Stimulated activated effector memory CD8-positive, alpha-beta T cell treated with anti-CD3 and anti-CD28 coated beads, Interleukin-12 subunit alpha, Interleukin-12 subunit beta, amount 100 ng/mL, for 72 hours (primary cell): ENCODE measurements at regions not wholly inside any gene's neighbourhood (a gene's known extent, or its start where the extent isn't known, plus 50 kb on each side); places are given as distances from the start of the nearest gene placed in this dataset.
A peak's percentile ranks its signal among the peaks of the same experiment; 100 is the strongest.

Source experiments
- ATAC-seq: fragments of 150-1000 bp; cut with Tn5 transposase; 2 replicates; pipeline ENCODE4 v1.10.0; 2021
- DNase-seq, 2 donors: peaks; one replicate each; pipeline ENCODE4 v3.0.0; 2021 to 2022; ENCODE audit warnings: low spot score in 2 of 2
- H3K27ac Mint-ChIP-seq: one replicate; pipeline ENCODE4 v1.8.0; 2022; ENCODE audit warnings: mild to moderate bottlenecking, mixed read lengths
- H3K36me3 Mint-ChIP-seq: one replicate; pipeline ENCODE4 v1.8.0; 2022; ENCODE audit warnings: mild to moderate bottlenecking, mixed read lengths
- H3K4me1 Mint-ChIP-seq: one replicate; pipeline ENCODE4 v1.8.0; 2022; ENCODE audit warnings: mixed read lengths
- H3K4me3 Mint-ChIP-seq: one replicate; pipeline ENCODE4 v1.8.0; 2022; ENCODE audit warnings: mild to moderate bottlenecking, mixed read lengths
- H3K9me3 Mint-ChIP-seq: one replicate; pipeline ENCODE4 v1.8.0; 2022; ENCODE audit warnings: mixed read lengths

- Mint-ChIP-seq H3K9me3 (no peaks in the 10 kb centered on the region), H3K4me3 (no peak overlapping the region), H3K36me3 (no peaks in the 10 kb centered on the region), H3K4me1 (no peaks in the 10 kb centered on the region), H3K27ac (no peak overlapping the region)
- no peak for ATAC-seq
- DNase-seq: no peak
Observed at GRCh38 chr1:101098327-101098726, 72.7 kb upstream of the DPH5 start.

- Mint-ChIP-seq H3K9me3 (no peaks in the 10 kb centered on the region), H3K4me1 (peaks cover 9% of the 10 kb centered on the region), H3K4me3 (no peak overlapping the region), H3K27ac (no peak overlapping the region), H3K36me3 (no peaks in the 10 kb centered on the region)
- no peak for DNase-seq
- no peak for ATAC-seq
Observed at GRCh38 chr1:101089613-101090338, 64.2 kb upstream of the DPH5 start.

GRCh38 chr1:101088431-101088830 lies 62.8 kb upstream of the DPH5 start:
- Mint-ChIP-seq H3K36me3 (no peaks in the 10 kb centered on the region), H3K4me1 (peaks cover 15% of the 10 kb centered on the region), H3K27ac (no peak overlapping the region), H3K9me3 (no peaks in the 10 kb centered on the region), H3K4me3 (no peak overlapping the region)
- DNase-seq (no peak), ATAC-seq (peak; percentile 65)

- Mint-ChIP-seq H3K36me3 (no peaks in the 10 kb centered on the region), H3K9me3 (no peaks in the 10 kb centered on the region), H3K4me1 (peaks cover 28% of the 10 kb centered on the region), H3K27ac (no peak overlapping the region), H3K4me3 (no peak overlapping the region)
- DNase-seq (no peak), ATAC-seq (no peak)
Observed at GRCh38 chr1:101086783-101087182, 61.2 kb upstream of the DPH5 start.

GRCh38 chr1:101081496-101082488 lies 56.2 kb upstream of the DPH5 start:
- Mint-ChIP-seq H3K4me3 (peak overlapping the region; percentile 51), H3K27ac (peak overlapping the region; percentile 41), H3K9me3 (no peaks in the 10 kb centered on the region), H3K36me3 (no peaks in the 10 kb centered on the region), H3K4me1 (peaks cover 32% of the 10 kb centered on the region)
- ATAC-seq (peak; percentile 100), DNase-seq (peak; percentile 15 to 58)

- H3K27ac Mint-ChIP-seq: peak overlapping the region; percentile 41
- H3K36me3 Mint-ChIP-seq: peaks cover 4% of the 10 kb centered on the region
- no peak overlapping the region for H3K4me3 Mint-ChIP-seq
Observed at GRCh38 chr1:101080859-101081258, 55.3 kb upstream of the DPH5 start.

GRCh38 chr1:101079341-101079740 lies 53.8 kb upstream of the DPH5 start:
- H3K27ac Mint-ChIP-seq: no peak overlapping the region

More at GRCh38 chr1:101080859-101081258, 55.3 kb upstream of the DPH5 start:
- H3K9me3 Mint-ChIP-seq: no peaks in the 10 kb centered on the region
- H3K4me1 Mint-ChIP-seq: peaks cover 32% of the 10 kb centered on the region
- DNase-seq: no peak
- no peak for ATAC-seq

GRCh38 chr1:101077849-101078248 lies 52.3 kb upstream of the DPH5 start:
- DNase-seq (no peak), ATAC-seq (no peak)
- Mint-ChIP-seq H3K9me3 (no peaks in the 10 kb centered on the region), H3K27ac (no peak overlapping the region), H3K36me3 (peaks cover 5% of the 10 kb centered on the region), H3K4me3 (no peak overlapping the region), H3K4me1 (peaks cover 21% of the 10 kb centered on the region)

More at GRCh38 chr1:101079341-101079740, 53.8 kb upstream of the DPH5 start:
- Mint-ChIP-seq H3K36me3 (peaks cover 5% of the 10 kb centered on the region), H3K4me1 (peaks cover 25% of the 10 kb centered on the region), H3K9me3 (no peaks in the 10 kb centered on the region), H3K4me3 (no peak overlapping the region)
- DNase-seq: no peak
- no peak for ATAC-seq

- Mint-ChIP-seq H3K27ac (no peak overlapping the region), H3K4me1 (peaks cover 3% of the 10 kb centered on the region), H3K9me3 (no peaks in the 10 kb centered on the region), H3K4me3 (no peak overlapping the region), H3K36me3 (peaks cover 5% of the 10 kb centered on the region)
- no peak for DNase-seq
- ATAC-seq: no peak
Observed at GRCh38 chr1:101075926-101076325, 50.3 kb upstream of the DPH5 start.
